Astrocyte (in vitro differentiated cells and primary cell): ENCODE measurements at regions not wholly inside any gene's neighbourhood (a gene's known extent, or its start where the extent isn't known, plus 50 kb on each side); places are given as distances from the start of the nearest gene placed in this dataset.

Experiments
- DNase-seq: peaks from one replicate; pipeline ENCODE4 v3.0.0-alpha.2; 2010; ENCODE audit warnings: low read depth
- FAIRE-seq: peaks from 2 replicates; lab custom pipeline; 2011; peaks lifted over from hg19 to GRCh38; lab: Jason Lieb, UNC
- H2AFZ ChIP-seq: 2 replicates; pipeline ENCODE4 v1.6.0; 2012; ENCODE audit warnings: low read depth, low read length, inconsistent platforms
- H3K27ac ChIP-seq: 2 replicates; pipeline ENCODE4 v1.5.1; 2011; ENCODE audit warnings: low read depth, low read length, inconsistent platforms
- H3K27me3 ChIP-seq: 2 replicates; pipeline ENCODE4 v1.6.0; 2011; ENCODE audit warnings: low read length, inconsistent platforms; ENCODE audit not compliant: insufficient read depth
- H3K36me3 ChIP-seq: 2 replicates; pipeline ENCODE4 v1.5.1; 2011; ENCODE audit warnings: low read length, inconsistent platforms; ENCODE audit not compliant: insufficient read depth
- H3K4me1 ChIP-seq: 2 replicates; pipeline ENCODE4 v1.5.1; 2011; ENCODE audit warnings: low read length, inconsistent platforms; ENCODE audit not compliant: insufficient read depth
- H3K4me2 ChIP-seq: 2 replicates; pipeline ENCODE4 v1.6.0; 2012; ENCODE audit warnings: low read length, inconsistent platforms
- H3K4me3 ChIP-seq: 2 replicates; pipeline ENCODE4 v1.5.1; 2011; ENCODE audit warnings: low read depth, mild to moderate bottlenecking, low read length, inconsistent platforms; ENCODE audit not compliant: insufficient read depth
- H3K79me2 ChIP-seq: 2 replicates; pipeline ENCODE4 v1.6.0; 2012; ENCODE audit warnings: mild to moderate bottlenecking, low read length, inconsistent platforms; ENCODE audit not compliant: insufficient read depth
- H3K9ac ChIP-seq: 2 replicates; pipeline ENCODE4 v1.6.0; 2012; ENCODE audit warnings: mild to moderate bottlenecking, low read length, inconsistent platforms
- H3K9me3 ChIP-seq: 2 replicates; pipeline ENCODE4 v1.5.1; 2012; ENCODE audit warnings: low read depth, mild to moderate bottlenecking, low read length, inconsistent platforms; ENCODE audit not compliant: insufficient read depth
- H4K20me1 ChIP-seq: 2 replicates; pipeline ENCODE4 v1.6.0; 2012; ENCODE audit warnings: low read length, inconsistent platforms; ENCODE audit not compliant: insufficient read depth
- H3K27ac Mint-ChIP-seq: one replicate; pipeline ENCODE4 v1.8.0; 2021; ENCODE audit warnings: mild to moderate bottlenecking, mixed read lengths; ENCODE audit not compliant: unreplicated experiment
- H3K27me3 Mint-ChIP-seq: one replicate; pipeline ENCODE4 v1.8.0; 2021; ENCODE audit warnings: low read depth, mixed read lengths; ENCODE audit not compliant: unreplicated experiment
- H3K36me3 Mint-ChIP-seq: one replicate; pipeline ENCODE4 v1.8.0; 2021; ENCODE audit warnings: low read depth, mixed read lengths; ENCODE audit not compliant: unreplicated experiment
- H3K4me1 Mint-ChIP-seq: one replicate; pipeline ENCODE4 v1.8.0; 2021; ENCODE audit warnings: low read depth, mixed read lengths; ENCODE audit not compliant: unreplicated experiment
- H3K4me3 Mint-ChIP-seq: one replicate; pipeline ENCODE4 v1.8.0; 2021; ENCODE audit warnings: mild to moderate bottlenecking, moderate library complexity, mixed read lengths; ENCODE audit not compliant: unreplicated experiment
- H3K9me3 Mint-ChIP-seq: one replicate; pipeline ENCODE4 v1.8.0; 2021; ENCODE audit warnings: mild to moderate bottlenecking, mixed read lengths; ENCODE audit not compliant: unreplicated experiment
- CTCF ChIP-seq: IDR thresholded peaks from 2 replicates; pipeline ENCODE4 v1.5.1; 2011; ENCODE audit warnings: low read depth, mild to moderate bottlenecking, inconsistent platforms, low read length, moderate library complexity; ENCODE audit not compliant: insufficient read depth
- EZH2 ChIP-seq: IDR thresholded peaks from 2 replicates; pipeline ENCODE4 v1.6.1; 2012; ENCODE audit warnings: mild to moderate bottlenecking, low read length, inconsistent platforms; ENCODE audit not compliant: insufficient read depth

- Mint-ChIP-seq H3K9me3 (no peaks in the 10 kb centered on the region), H3K27ac (no peak overlapping the region), H3K4me3 (no peak overlapping the region), H3K36me3 (no peaks in the 10 kb centered on the region), H3K4me1 (no peaks in the 10 kb centered on the region), H3K27me3 (no peaks in the 10 kb centered on the region)
- Histone ChIP-seq H3K27ac (no peak overlapping the region), H4K20me1 (no peaks in the 10 kb centered on the region), H3K4me1 (no peaks in the 10 kb centered on the region), H3K36me3 (no peaks in the 10 kb centered on the region), H3K4me2 (no peak overlapping the region), H3K4me3 (no peak overlapping the region), H3K9ac (no peak overlapping the region), H3K27me3 (no peaks in the 10 kb centered on the region), H3K9me3 (no peaks in the 10 kb centered on the region), H3K79me2 (no peaks in the 10 kb centered on the region), H2AFZ (no peak overlapping the region)
- FAIRE-seq (no peak), DNase-seq (no peak)
- TF ChIP-seq CTCF (no peak), EZH2 (no peak)
These were observed 300.8 kb downstream of the PCDH7 start for GRCh38 chr4:31021008-31021407.

GRCh38 chr4:31022702-31023101 is 302.5 kb downstream of the PCDH7 start:
- Histone ChIP-seq H2AFZ (no peak overlapping the region), H4K20me1 (no peaks in the 10 kb centered on the region), H3K9ac (no peak overlapping the region), H3K27ac (no peak overlapping the region), H3K4me3 (no peak overlapping the region), H3K4me2 (no peak overlapping the region), H3K27me3 (no peaks in the 10 kb centered on the region), H3K79me2 (no peaks in the 10 kb centered on the region), H3K9me3 (no peaks in the 10 kb centered on the region), H3K4me1 (no peaks in the 10 kb centered on the region), H3K36me3 (no peaks in the 10 kb centered on the region)
- Mint-ChIP-seq H3K4me1 (no peaks in the 10 kb centered on the region), H3K4me3 (no peak overlapping the region), H3K36me3 (no peaks in the 10 kb centered on the region), H3K9me3 (no peaks in the 10 kb centered on the region), H3K27me3 (no peaks in the 10 kb centered on the region), H3K27ac (no peak overlapping the region)
- FAIRE-seq (no peak), DNase-seq (no peak)
- TF ChIP-seq EZH2: no peak
- no peak for TF ChIP-seq CTCF

- no peaks in the 10 kb centered on the region for H3K4me1 Mint-ChIP-seq
- no peak for TF ChIP-seq EZH2
- no peak for TF ChIP-seq CTCF
- no peak for FAIRE-seq
These were observed 302.9 kb downstream of the PCDH7 start for GRCh38 chr4:31023109-31023508.

More at GRCh38 chr4:31023109-31023508, 302.9 kb downstream of the PCDH7 start:
- Histone ChIP-seq H3K9ac (no peak overlapping the region), H3K79me2 (no peaks in the 10 kb centered on the region), H3K4me3 (no peak overlapping the region), H2AFZ (no peak overlapping the region), H3K9me3 (no peaks in the 10 kb centered on the region), H3K27ac (no peak overlapping the region), H4K20me1 (no peaks in the 10 kb centered on the region), H3K36me3 (no peaks in the 10 kb centered on the region), H3K4me2 (no peak overlapping the region), H3K27me3 (no peaks in the 10 kb centered on the region), H3K4me1 (no peaks in the 10 kb centered on the region)
- no peak for DNase-seq
- H3K4me3 Mint-ChIP-seq: no peak overlapping the region
- no peaks in the 10 kb centered on the region for H3K9me3 Mint-ChIP-seq
- no peaks in the 10 kb centered on the region for H3K27me3 Mint-ChIP-seq
- H3K27ac Mint-ChIP-seq: no peak overlapping the region
- no peaks in the 10 kb centered on the region for H3K36me3 Mint-ChIP-seq
